ENCODE measurements at regions not wholly inside any gene's neighbourhood (a gene's known extent, or its start where the extent isn't known, plus 50 kb on each side); places are given as distances from the start of the nearest gene placed in this dataset.
"Not testable (repeated sequence)": the region's sequence is repeated elsewhere in the genome, so short reads cannot be mapped to it uniquely, and the experiment has no call there.

DNA sequence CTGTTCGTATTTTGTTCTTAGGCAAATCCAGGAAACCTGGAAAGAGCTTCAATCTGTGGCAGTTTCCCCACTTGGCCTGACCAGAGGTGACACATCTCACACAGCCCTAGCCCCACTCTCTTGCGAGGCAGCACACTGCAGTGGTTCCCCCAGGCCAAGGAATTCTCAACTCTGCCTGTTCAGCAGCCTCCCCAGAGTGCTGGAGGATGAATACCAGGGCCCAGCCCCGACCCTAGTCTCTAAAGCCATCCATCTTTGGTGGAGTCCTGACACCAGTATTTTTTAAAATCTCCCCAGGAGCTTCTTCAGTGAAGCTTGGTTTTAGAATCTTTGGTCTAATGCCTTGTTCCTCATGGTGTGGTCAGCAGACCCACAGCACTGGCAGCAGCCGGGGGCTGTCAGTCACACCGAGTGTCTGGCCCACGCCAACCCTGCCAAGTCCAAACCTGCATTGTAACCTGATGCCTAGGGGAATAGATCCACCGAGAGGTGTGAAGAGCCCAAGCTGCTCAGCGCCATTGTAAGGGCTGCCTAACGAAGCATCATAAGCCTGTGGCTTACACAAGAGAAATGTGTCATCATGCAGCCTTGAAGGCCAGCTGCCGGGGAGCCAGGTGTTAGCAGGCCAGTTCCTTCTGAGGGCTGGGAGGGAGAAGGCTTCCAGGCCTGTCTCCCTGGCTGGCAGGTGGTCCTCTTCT, 428.7 kb upstream of the ID2 start:
- TF ChIP-seq, protein P1, sequence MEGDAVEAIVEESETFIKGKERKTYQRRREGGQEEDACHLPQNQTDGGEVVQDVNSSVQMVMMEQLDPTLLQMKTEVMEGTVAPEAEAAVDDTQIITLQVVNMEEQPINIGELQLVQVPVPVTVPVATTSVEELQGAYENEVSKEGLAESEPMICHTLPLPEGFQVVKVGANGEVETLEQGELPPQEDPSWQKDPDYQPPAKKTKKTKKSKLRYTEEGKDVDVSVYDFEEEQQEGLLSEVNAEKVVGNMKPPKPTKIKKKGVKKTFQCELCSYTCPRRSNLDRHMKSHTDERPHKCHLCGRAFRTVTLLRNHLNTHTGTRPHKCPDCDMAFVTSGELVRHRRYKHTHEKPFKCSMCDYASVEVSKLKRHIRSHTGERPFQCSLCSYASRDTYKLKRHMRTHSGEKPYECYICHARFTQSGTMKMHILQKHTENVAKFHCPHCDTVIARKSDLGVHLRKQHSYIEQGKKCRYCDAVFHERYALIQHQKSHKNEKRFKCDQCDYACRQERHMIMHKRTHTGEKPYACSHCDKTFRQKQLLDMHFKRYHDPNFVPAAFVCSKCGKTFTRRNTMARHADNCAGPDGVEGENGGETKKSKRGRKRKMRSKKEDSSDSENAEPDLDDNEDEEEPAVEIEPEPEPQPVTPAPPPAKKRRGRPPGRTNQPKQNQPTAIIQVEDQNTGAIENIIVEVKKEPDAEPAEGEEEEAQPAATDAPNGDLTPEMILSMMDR (IDR thresholded peaks at IDR 0.05; ENCODE audit: control extremely low read depth, extremely low read depth, low read depth, missing control alignments), result no peak
- ChIA-PET POLR2A (no interaction called here), CTCF (interaction anchor here (1.5 to 1.7 kb wide), 3 partner anchors 8 to 14 kb away, joined by 3 to 6 read pairs (median 4); no protein-coding TSS in a partner anchor)
- peak; percentile 44 for DNase-seq (ENCODE audit: extremely low spot score)

GRCh38 chr2:8253781-8254180, 428.1 kb upstream of the ID2 start:
- CTCF ChIA-PET, result interaction anchor here (1.6 to 1.7 kb wide), 2 partner anchors 8 to 10 kb away, joined by 3 to 4 read pairs; no protein-coding TSS in a partner anchor
- TF ChIP-seq, protein P1 (IDR thresholded peaks at IDR 0.05; ENCODE audit: control extremely low read depth, extremely low read depth, low read depth, missing control alignments), result no peak
- DNase-seq (ENCODE audit: extremely low spot score), result no peak
- POLR2A ChIA-PET, result no interaction called here

DNA sequence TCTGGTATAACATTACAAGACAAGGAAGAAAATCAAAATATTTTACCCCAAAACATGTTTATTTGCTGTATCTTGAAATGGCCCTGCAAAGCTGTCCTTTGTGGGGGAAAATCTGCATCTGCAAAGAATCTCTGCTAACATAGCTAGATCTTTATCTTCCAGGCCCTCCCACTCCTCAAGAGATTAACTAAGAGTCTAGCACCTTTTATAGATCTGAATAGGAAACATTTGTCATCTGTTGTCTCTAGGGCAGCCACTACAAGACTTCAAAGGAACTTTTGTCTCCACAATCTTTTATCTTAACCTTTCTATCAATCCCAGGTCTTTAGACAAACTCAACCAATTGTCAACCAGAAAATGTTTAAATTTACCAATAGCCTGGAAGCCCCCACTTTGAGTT, 427.6 kb upstream of the ID2 start:
- POLR2A ChIA-PET; DNase-seq (ENCODE audit: extremely low spot score): not testable (repeated sequence)
- CTCF ChIA-PET, result interaction anchor here (1.6 kb wide), 1 partner anchor 9 kb away, joined by 3 read pairs; no protein-coding TSS in a partner anchor

GRCh38 chr2:8254791-8255447, 426.9 kb upstream of the ID2 start:
- DNase-seq (ENCODE audit: extremely low spot score), result no peak
- ChIA-PET CTCF (interaction anchor here (1.6 kb wide), 1 partner anchor 9 kb away, joined by 3 read pairs; no protein-coding TSS in a partner anchor), POLR2A (no interaction called here)
- TF ChIP-seq, protein P1 (IDR thresholded peaks at IDR 0.05; ENCODE audit: control extremely low read depth, extremely low read depth, low read depth, missing control alignments), result no peak

DNA sequence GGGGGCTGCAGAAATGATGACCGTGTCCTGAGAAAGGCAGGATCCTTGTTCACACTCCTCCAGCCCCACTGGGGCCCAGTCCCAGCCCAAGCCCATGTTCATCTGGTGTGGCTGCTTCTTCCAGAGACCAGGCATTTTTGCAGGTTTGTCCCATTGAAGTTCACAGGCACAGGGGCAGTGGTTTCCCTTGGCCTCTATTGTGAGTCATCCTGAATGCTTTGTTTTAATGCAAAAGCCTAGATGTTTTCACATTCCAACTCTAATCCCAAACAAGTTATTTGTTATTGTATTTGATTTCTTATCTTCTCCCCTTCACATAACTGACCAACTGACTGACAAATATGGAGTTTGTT, 426.4 kb upstream of the ID2 start:
- CTCF ChIA-PET, result no interaction called here

DNA sequence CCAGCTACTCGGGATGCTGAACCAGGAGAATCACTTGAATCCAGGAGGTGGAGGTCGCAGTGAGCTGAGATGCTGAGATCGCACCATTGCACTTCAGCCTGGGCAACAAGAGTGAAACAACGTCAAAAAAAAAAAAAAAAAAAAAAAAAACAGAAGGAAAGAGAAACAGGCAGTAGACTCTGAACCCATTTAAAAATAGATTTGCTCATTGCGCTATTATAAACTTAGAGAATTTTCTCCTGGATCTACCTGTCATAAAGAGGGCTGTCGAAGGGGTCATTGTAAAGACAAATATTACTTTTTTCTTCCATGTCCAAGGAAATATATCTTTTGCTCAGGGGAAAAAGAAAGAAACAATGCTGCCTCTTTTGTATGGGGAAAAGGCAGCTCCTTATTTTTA, 425.0 kb upstream of the ID2 start:
- DNase-seq (ENCODE audit: extremely low spot score), result no peak
- ChIA-PET POLR2A (no interaction called here), CTCF (no interaction called here)
- TF ChIP-seq, protein P1 (IDR thresholded peaks at IDR 0.05; ENCODE audit: control extremely low read depth, extremely low read depth, low read depth, missing control alignments), result no peak

More for the DNA sequence above, 426.4 kb upstream of the ID2 start:
- DNase-seq (ENCODE audit: extremely low spot score), result no peak
- TF ChIP-seq, protein P1 (IDR thresholded peaks at IDR 0.05; ENCODE audit: control extremely low read depth, extremely low read depth, low read depth, missing control alignments), result no peak
- POLR2A ChIA-PET, result no interaction called here

- TF ChIP-seq, protein P1 (IDR thresholded peaks at IDR 0.05; ENCODE audit: control extremely low read depth, extremely low read depth, low read depth, missing control alignments), result no peak
- CTCF ChIA-PET, result no interaction called here
- DNase-seq (ENCODE audit: extremely low spot score), result no peak
- POLR2A ChIA-PET, result no interaction called here
These were observed 424.4 kb upstream of the ID2 start for GRCh38 chr2:8257502-8257901.
